Fibroblast of peridontal ligament (primary cell): ENCODE measurements at regions not wholly inside any gene's neighbourhood (a gene's known extent, or its start where the extent isn't known, plus 50 kb on each side); places are given as distances from the start of the nearest gene placed in this dataset.
"Not testable (repeated sequence)": the region's sequence is repeated elsewhere in the genome, so short reads cannot be mapped to it uniquely, and the experiment has no call there.

ENCODE experiments used
- DNase-seq: peaks from one replicate; pipeline ENCODE4 v3.0.0-alpha.2; 2010; ENCODE audit errors: extremely low read depth

DNA sequence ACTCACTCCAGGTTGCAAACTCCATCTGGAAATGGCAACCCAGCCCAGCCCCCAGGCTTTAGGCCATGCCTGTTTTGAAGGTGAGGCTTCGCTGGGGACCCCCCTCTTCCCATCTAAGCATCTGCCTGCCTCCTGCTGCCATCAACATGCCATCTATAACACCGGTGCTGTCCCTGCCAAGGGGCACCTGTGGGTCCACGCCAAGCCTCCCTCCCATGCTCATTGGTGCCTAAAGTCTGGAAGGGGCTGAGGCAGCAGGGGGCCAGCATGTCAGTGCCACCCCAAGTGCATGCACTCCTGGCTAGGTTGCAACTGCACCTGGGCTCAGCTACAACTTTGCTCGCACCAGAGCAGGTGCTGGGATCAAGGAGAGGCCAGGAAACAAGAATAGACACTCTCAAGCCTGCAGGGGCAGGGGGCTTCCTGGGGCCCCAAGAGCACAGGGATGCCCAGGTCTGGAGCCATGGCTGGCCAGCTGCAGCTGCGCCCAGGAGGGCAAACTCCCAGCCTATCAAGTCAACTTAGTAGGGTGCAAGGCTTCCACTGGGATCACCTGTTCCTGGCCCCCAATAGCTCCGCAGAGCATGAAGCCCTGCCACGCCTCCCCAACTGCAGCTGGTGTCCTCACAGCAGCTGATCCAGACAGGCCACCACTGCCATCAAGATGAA lies 151.3 kb upstream of the HSF2 start:
- no peak for DNase-seq

DNA sequence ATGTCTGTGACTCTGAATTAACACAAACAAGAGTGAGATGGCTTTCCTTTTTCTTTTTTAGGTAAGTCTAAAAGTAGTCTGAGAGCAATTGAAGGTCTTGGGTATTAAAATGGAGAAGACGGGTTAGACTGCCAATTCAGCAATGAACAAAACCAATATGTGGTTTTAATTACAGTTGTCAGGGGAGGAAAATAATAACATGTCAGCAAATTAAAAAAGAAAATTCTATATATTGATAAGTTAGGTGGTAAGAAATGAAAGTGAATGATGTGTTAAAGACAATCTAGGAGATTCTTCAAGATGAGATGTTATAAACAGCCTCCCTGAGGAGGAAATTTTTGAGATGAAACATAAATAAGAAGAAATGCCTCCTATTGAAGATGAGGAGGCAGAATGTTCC lies 150.6 kb upstream of the HSF2 start:
- no peak for DNase-seq

DNA sequence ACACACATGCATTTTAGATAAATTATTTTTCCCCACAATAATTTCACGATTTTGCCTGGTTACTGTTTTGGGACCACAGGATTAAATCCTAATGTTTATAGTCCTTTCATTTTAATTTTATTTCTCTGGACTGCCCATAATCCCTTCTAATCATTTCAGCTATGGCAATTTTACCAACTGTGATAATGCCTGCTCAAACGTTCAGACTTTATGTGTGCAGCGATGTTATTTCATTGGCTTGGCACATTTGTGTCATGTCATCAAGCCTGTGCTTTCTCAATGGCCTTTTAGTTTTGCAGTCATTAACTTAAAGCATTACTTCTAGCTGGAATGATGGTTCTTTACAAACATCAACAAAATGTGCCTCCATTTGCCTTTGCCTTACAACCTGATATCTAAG lies 140.6 kb upstream of the HSF2 start:
- no peak for DNase-seq

DNA sequence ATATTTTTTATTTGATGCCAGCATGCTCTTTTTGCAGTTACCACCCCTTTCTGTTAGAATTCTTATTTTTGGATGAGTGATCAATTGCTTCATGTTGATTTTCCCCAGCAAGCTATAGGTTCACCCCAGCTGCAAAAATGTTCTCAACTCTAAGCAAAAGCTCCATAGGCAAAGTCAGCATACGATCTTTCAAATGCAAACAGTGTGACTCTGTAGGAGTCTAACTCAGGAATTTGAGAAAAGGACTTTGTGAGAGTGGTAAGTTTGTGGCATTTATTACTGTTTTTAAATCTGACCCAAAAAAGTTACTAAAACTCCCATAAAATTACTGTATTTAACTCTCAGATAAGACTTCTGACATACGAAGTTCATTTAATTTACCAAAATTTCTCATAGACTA lies 134.9 kb upstream of the HSF2 start:
- DNase-seq, result no peak

DNA sequence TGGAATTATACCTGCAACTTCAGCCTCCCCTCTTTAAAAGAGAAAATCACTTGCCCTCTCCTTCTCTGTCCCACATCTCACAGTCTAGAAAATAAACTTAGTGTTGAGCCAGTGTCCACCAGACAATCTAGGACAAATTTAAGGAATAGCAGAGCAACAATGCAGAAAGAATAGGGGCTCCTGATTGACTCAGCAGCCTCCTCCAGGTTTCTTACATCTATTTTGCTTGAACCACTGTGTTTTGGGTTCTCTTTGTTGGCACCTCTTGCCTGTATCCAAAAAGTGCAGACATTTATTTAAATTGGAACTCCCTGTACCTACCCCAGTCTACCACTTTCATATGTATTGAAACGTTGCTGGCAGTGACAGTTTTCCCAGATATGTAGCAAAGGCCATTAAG lies 133.7 kb upstream of the HSF2 start:
- DNase-seq, result no peak

DNA sequence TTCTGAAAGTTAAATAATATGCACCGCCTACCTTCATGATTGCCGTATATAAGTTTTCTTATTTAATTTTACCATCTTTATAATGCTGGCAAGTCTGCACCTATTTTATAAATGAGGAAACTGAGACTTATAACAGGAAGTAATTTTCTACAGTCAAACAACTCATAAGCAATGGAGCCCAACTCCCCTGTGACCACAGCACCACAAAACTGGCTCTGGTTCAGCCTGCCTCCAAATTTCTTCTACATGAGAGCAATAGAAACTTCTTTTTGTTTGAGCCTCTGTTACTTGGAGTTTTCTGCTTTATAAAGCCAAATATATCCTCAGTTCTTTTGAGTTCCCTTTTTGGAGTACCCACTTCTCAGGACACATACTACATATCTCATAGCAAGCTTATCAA lies 131.1 kb upstream of the HSF2 start:
- DNase-seq, result no peak

DNA sequence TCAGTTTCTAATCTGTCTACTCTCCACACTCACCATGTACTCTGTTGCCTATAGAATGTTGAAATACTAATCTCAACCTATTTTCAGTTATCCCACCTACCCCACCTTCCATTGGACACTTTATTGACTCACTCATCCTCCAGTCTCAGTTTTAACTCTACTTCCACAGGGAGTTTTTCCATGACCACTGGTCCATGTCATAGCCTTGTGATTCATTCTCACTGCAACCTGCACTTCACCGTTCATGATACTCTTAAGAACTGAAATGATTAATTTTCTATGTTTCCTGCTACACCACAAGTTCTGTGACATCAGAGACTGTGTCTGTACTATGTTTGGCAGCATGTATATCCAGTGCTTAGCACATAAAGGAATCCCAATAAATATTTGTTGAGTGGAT lies 122.8 kb upstream of the HSF2 start:
- no peak for DNase-seq

DNA sequence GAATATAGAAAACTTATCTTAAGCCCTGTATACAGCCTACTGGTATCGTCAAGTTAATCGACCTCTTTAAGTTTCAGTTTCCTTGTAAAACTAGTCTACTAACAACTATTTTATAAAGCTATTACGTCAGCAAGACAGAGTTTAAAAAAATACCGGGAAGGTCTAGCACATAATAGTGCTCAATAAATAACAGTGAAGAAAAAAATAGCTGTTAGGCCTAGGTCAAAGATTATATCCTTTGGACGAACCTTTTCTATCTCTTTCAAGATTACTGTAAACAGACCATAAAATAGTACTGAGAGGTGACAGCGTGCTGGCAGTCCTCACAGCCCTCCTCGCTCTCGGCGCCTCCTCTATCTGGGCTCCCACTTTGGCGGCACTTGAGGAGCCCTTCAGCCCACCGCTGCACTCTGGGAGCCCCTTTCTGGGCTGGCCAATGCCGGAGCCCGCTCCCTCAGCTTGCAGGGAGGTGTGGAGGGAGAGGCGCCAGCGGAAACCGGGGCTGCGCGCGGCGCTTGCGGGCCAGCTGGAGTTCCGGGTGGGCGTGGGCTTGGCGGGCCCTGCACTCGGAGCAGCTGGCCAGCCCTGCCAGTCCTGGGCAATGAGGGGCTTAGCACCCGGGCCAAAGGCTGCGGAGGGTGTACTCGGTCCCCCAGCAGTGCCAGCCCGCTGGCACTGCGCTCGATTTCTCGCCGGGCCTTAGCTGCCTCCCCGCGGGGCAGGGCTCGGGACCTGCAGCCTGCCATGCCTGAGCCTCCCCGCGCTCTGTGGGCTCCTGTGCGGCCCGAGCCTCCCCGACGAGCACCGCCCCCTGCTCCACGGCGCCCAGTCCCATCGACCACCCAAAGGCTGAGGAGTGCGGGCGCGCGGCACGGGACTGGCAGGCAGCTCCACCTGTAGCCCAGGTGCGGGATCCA lies 119.1 kb upstream of the HSF2 start:
- not testable (repeated sequence) for DNase-seq

DNA sequence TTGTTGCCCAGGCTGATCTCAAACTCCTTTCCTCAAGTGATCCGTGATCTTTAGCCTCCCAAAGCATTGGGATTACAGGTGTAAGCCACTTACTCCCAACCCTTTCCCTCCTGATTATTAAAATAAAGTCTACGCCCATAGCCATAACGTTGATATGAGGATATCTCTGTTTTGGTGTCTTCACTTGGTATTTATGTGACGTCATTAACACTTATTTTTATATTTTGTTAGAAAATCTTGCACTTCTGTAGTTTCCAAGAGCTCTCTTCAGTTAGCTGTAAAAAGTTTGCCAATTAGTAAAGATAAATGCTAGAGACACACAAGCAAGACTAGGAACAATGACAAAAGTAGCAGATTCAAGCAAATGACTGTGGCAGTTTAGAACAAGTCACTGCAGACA lies 115.6 kb upstream of the HSF2 start:
- no peak for DNase-seq

DNA sequence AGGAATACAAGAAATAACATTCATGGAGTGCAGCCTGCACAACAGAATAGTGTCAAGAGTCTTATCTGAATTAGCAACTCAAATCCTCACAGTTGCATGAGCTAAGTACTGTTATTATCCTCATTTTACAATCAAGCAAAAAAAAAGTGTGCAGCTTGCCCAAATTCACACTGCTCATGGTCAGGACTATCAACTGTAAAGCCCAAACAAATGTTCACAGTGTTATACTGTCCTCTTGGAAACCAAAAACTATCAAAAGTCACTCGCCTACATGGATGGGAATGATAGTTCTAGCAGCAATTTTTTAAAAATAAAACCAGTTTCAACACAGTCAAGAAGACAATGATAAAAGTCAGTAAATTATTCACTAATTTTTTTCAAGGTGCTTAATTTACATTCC lies 114.6 kb upstream of the HSF2 start:
- DNase-seq, result no peak

DNA sequence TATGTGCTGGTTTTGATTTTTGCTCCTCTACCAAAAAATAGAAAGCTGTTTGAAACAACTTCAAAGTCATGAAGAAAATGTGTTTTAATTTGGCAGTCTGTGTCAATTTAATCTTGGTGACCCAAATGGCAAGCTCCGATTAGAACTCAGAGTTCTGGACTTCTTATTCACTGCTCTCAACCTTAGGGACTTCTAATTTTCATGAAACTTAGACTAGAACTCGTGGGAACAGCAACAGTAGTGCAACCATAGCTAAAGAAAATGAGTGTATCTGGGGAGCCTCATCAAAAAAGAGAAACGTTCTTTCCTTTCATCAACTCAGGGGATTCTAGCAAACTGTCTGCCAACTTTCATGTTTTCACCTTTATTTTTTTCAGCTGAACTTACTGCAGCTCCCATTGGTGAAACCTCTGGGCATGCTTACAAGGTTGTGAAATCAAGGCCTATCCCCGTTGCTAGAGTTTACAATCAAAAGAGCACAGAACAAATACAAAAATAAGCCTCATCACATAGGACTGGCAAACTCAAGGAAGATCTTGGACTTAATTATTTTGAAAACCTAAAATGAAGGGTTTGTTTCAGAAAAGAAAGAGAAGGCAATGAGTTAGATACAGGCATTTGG lies 114.0 kb upstream of the HSF2 start:
- DNase-seq, result peak; percentile 15

DNA sequence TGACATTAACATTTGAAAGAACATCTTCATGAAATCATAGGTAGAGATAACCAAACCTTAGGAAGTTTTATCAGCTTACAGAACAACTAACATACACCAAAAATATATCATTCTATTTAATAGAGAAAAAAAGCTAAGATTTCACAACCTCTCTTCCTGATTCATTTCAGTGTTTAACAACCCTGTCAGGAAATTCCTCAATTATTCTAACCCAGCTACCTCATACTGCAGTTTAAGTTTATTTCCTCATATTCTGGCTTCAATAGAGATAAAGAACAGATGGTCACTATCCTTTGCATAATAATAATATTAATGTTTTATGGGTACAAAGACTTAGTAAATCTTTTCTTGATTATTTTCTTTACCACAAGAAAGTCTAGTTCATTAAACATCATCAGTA lies 112.9 kb upstream of the HSF2 start:
- peak; percentile 38 for DNase-seq

DNA sequence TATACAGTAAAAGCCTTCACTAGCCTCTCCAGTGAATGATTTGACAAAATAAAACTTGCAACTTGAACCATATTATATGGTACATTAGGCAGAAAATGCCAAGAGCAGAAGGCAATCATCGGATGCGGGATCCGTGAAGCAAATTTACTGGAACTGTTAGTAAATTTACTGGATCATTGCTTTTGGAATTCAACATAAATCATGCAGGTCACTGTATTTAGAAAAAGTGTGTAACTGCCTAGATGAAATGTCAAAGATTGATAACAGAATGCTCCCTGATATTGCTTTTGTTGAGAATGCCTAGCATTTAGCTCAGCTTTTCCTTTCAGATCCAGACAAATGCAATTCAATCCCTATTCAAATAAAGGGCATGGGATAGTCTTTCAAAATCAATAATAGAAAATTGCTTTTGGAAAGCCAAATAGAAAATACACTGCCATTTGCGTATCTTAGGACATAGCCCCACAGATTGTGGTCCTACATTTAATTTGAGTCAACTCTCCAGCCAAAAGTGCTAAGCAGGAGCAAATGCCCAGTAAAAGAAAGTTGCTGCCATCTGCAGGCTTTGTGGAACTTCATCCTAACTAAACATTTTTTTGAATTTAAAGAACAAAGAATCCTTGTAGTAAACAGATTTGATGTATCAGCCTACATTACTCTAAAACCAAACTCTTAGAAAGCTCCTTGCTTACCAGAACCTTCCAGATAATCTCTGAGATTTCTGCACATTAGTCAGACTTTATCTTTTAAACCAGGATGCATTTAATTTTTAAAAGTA lies 109.5 kb upstream of the HSF2 start:
- DNase-seq, result peak; percentile 75

DNA sequence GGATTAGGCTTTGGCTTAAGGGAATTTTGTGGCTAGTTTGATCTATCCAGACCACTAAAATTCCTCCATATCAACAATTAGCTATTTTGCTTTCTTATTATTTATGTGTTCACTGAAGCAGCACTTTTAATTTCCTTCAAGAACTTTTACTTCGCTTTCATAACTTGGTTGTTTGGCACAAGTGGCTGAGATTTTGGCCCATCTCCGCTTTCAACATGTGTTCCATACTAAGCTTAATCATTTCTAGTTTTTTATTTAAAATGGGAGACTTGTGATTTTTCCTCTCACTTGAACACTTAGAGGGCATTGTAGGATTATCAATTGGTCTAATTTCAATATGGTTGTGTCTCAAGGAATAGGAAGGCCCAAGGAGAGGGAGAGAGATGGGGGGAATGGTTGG lies 102.4 kb upstream of the HSF2 start:
- DNase-seq, result no peak

DNA sequence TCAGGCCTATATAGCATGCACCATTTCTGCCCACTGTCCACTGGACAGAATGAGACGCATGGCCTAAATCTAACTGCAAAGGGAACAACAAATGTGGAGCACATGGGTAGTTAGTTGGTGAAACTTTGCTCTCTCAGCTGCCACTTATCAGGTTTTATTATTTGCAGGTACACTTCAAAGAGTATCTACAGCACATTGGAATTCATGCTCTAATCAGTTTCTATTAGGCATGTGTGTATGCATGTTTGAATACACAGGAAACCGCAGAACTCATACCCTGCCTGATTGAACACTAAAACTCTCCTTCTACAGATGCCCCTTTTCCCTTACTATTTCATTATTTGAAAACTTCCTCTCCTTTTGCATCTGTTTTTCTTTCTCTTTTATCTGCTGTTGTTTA lies 97.4 kb upstream of the HSF2 start:
- DNase-seq, result no peak

DNA sequence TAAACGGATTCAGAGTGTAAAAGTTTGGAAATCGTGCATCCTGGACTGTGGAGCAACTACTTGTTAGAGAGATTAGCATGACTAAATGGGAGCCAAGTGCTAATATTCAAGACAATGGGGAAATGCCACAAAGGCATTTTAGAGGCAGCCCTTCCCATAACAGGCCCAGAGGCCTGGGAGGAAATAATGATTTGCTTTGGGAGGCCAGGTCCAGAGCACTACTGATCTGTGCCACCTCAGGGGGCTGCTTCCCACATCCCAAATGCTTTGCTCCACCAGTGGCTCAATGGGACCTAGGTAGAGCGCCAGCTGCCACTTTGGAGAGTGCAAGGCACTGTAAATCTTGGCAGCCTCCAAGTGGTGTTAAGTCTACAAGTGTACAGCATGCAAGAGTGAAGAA lies 91.9 kb upstream of the HSF2 start:
- no peak for DNase-seq

DNA sequence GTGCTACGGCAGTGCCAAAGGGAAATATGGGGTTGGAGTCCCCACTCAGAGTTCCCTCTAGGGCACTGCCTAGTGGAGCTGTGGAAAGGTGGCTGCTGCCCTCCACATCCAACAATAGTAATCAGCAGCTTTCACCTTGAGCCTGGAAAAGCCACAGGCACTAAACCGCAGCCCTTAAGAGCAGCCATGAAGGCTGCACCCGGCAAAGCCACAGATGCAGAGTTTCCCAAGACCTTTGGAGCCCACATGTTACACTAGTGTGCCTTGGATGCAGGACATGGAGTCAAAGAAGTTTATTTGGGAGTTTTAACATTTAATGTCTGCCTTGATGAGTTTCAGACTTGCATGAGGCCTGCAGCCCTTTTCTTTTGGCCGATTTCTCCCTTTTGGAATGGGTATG lies 91.4 kb upstream of the HSF2 start:
- no peak for DNase-seq

DNA sequence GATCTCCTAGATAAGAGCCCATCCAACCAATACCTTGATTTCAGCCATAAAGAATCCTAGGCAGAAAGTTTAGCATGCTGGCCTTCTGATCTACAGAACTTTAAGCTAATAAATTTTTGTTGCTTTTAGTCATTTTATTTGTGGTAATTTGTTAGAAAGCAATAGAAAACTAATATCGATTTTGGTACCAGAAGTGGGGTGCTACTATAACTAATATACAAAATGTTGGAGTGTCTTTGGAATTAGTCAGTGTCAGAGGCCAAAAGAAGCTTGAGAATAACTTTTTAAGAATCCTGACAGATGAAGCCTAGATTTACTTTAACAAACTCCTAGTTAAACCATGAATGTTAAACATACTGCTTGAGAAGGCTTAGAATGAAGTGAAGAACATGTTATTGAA lies 83.6 kb upstream of the HSF2 start:
- no peak for DNase-seq

DNA sequence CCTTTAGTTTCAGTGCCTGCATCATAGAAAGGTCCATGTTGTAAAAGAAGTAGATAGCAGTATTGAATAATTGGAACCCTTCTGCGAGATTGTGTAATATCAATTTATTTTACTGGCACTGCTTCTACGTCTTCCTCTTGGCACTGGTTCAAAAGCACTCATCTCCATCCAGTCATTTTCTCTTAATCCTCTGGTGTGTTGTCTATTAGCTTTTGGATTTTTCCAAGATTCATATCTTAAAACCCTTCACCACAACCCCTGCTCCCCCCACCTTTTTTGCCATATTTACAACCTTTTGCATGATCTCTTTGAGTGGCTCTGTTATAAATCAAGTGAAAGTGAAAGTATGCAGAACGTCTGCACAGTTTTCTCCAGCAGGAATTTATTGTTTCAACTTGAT lies 76.6 kb upstream of the HSF2 start:
- peak; percentile 56 for DNase-seq

DNA sequence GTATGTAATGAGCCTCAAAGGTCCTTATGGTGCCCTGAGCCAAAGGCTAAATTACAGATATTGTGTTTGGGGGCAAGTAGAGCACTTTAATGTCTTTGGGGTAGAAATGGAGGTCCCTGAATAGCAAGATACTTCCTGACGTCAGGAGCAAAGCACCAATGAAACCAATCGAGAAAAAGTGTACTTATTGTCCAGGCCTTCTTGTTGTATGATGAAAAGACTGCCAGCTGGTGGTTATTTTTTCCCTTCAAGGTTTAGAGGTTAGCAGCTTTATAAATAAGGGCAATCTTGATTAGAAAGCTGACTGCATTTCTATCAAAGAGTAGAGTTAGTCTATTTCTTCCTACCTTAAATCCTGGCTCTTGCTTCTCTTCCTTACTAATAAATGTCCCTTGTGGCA lies 76.1 kb upstream of the HSF2 start:
- DNase-seq, result peak; percentile 25

DNA sequence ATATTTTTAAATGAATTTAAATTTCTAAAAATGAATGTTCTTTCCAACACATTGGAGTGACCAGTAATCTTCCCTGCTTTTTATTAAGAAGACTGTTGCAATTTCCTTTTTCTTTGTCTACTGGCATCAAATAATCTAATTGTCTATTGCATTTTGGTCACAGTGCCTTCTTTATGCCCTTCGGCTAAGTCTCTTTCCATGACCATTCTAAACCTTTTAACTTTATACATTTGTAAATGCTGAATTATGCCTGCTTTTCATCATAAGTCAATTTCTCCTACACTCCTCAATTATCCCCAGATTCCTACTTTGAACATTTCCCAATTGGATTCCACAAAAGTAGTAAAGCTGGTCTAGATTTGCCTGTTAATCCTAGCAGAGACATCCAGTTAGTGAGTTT lies 69.1 kb upstream of the HSF2 start:
- no peak for DNase-seq

DNA sequence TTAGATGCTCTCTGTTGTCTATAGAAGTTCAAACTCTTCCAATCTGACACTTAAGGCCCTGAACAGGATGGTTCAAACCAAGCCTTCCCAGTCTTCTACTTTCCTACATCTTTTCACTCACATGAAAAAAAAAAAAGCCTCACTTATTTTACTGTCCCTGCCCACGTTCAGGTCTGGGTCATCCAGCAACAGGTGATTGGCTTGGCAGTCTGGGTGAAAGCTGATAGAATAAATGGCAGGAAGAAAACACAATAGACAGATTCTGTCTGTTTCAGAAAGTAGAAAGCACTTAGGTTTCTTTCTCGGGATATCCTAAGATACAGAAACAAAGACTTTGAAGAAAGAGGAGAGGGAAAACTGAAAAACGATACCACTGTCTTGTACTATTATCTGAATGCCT lies 61.8 kb upstream of the HSF2 start:
- no peak for DNase-seq
